H9 (cell line): ENCODE measurements at regions not wholly inside any gene's neighbourhood (a gene's known extent, or its start where the extent isn't known, plus 50 kb on each side); places are given as distances from the start of the nearest gene placed in this dataset.

Experiments
- DNase-seq: peaks from one replicate; pipeline ENCODE4 v3.0.0-alpha.2; 2017
- H2AFZ ChIP-seq: one replicate; pipeline ENCODE4 v1.6.1; 2013; ENCODE audit warnings: mild to moderate bottlenecking, low read length, control low read depth, moderate library complexity
- H2AK5ac ChIP-seq: 2 replicates; pipeline ENCODE4 v1.6.1; 2013; ENCODE audit warnings: low read length, control low read depth, mixed read lengths; ENCODE audit not compliant: insufficient read length
- H2BK120ac ChIP-seq: one replicate; pipeline ENCODE4 v1.6.1; 2013; ENCODE audit warnings: low read depth, mild to moderate bottlenecking, low read length, control low read depth, inconsistent platforms; ENCODE audit not compliant: poor library complexity, severe bottlenecking
- H2BK12ac ChIP-seq: 2 replicates; pipeline ENCODE4 v1.6.1; 2013; ENCODE audit warnings: low read length, control low read depth, mixed read lengths, low read depth; ENCODE audit not compliant: insufficient read length
- H2BK15ac ChIP-seq: 2 replicates; pipeline ENCODE4 v1.6.1; 2013; ENCODE audit warnings: low read depth, low read length, control low read depth
- H2BK20ac ChIP-seq: one replicate; pipeline ENCODE4 v1.6.1; 2013; ENCODE audit warnings: low read depth, mild to moderate bottlenecking, low read length, control low read depth, inconsistent platforms; ENCODE audit not compliant: poor library complexity, severe bottlenecking
- H2BK5ac ChIP-seq: 2 replicates; pipeline ENCODE4 v1.6.1; 2013; ENCODE audit warnings: low read length, control low read depth, mixed read lengths; ENCODE audit not compliant: insufficient read length
- H3K14ac ChIP-seq: 2 replicates; pipeline ENCODE4 v1.6.1; 2013; ENCODE audit warnings: low read length, control low read depth; ENCODE audit not compliant: insufficient read depth
- H3K18ac ChIP-seq: 2 replicates; pipeline ENCODE4 v1.6.1; 2013; ENCODE audit warnings: low read depth, mild to moderate bottlenecking, mixed read lengths, low read length, control low read depth; ENCODE audit not compliant: insufficient read length
- H3K23ac ChIP-seq: 2 replicates; pipeline ENCODE4 v1.6.1; 2013; ENCODE audit warnings: low read length, control low read depth, mixed read lengths, low read depth; ENCODE audit not compliant: insufficient read length
- H3K23me2 ChIP-seq: 2 replicates; pipeline ENCODE4 v1.6.1; 2013; ENCODE audit warnings: low read depth, mild to moderate bottlenecking, mixed read lengths, low read length, control low read depth; ENCODE audit not compliant: insufficient read length, poor library complexity, severe bottlenecking
- H3K27ac ChIP-seq: 2 replicates; pipeline ENCODE4 v1.5.1; 2013; ENCODE audit warnings: low read length, control low read depth, mixed read lengths, low read depth; ENCODE audit not compliant: insufficient read length
- H3K27me3 ChIP-seq: 2 replicates; pipeline ENCODE4 v1.6.1; 2013; ENCODE audit warnings: low read length, control low read depth, inconsistent platforms; ENCODE audit not compliant: insufficient read depth
- H3K4ac ChIP-seq: 2 replicates; pipeline ENCODE4 v1.6.1; 2013; ENCODE audit warnings: low read depth, mild to moderate bottlenecking, control low read depth, inconsistent platforms, low read length, moderate library complexity
- H3K4me1 ChIP-seq: 2 replicates; pipeline ENCODE4 v1.6.1; 2013; ENCODE audit warnings: low read length, control low read depth, inconsistent platforms; ENCODE audit not compliant: insufficient read depth
- H3K4me2 ChIP-seq: 2 replicates; pipeline ENCODE4 v1.6.1; 2013; ENCODE audit warnings: low read length, control low read depth, mixed read lengths; ENCODE audit not compliant: insufficient read length, insufficient read depth
- H3K56ac ChIP-seq: 2 replicates; pipeline ENCODE4 v1.6.1; 2013; ENCODE audit warnings: low read depth, mild to moderate bottlenecking, mixed read lengths, low read length, control low read depth; ENCODE audit not compliant: insufficient read length
- H3K79me1 ChIP-seq: 2 replicates; pipeline ENCODE4 v1.6.1; 2013; ENCODE audit warnings: low read depth, mild to moderate bottlenecking, moderate library complexity, low read length, control low read depth, inconsistent platforms; ENCODE audit not compliant: insufficient read depth, poor library complexity, severe bottlenecking
- H3K79me2 ChIP-seq: 2 replicates; pipeline ENCODE4 v1.6.1; 2013; ENCODE audit warnings: low read length, control low read depth, inconsistent platforms; ENCODE audit not compliant: insufficient read depth
- H3K9ac ChIP-seq: 2 replicates; pipeline ENCODE4 v1.6.1; 2013; ENCODE audit warnings: low read length, control low read depth, mixed read lengths; ENCODE audit not compliant: insufficient read length; ENCODE audit errors: extremely low read depth
- H3K9me3 ChIP-seq: one replicate; pipeline ENCODE4 v1.6.1; 2013; ENCODE audit warnings: low read depth, low read length, inconsistent platforms; ENCODE audit not compliant: control insufficient read depth
- H3T11ph ChIP-seq: one replicate; pipeline ENCODE4 v1.6.1; 2013; ENCODE audit warnings: mild to moderate bottlenecking, low read length, control low read depth, inconsistent platforms
- H4K20me1 ChIP-seq: one replicate; pipeline ENCODE4 v1.6.1; 2013; ENCODE audit not compliant: control insufficient read depth, insufficient read length, insufficient read depth
- H4K5ac ChIP-seq: 2 replicates; pipeline ENCODE4 v1.6.1; 2013; ENCODE audit warnings: low read depth, mild to moderate bottlenecking, mixed read lengths, low read length, control low read depth; ENCODE audit not compliant: insufficient read length
- H4K8ac ChIP-seq: replicated peaks from 2 replicates; pipeline ENCODE4 v1.6.1; 2013; ENCODE audit warnings: low read length, control low read depth, mixed read lengths, low read depth; ENCODE audit not compliant: insufficient read length
- H4K91ac ChIP-seq: 2 replicates; pipeline ENCODE4 v1.6.1; 2013; ENCODE audit warnings: low read depth, mild to moderate bottlenecking, moderate library complexity, mixed read lengths, low read length, control low read depth; ENCODE audit not compliant: insufficient read length
- H3K27ac Mint-ChIP-seq, 3 experiments: 2 replicates in 2 of 3; 3 replicates in 1 of 3; pipeline ENCODE4 v1.8.0; 2020 to 2021; ENCODE audit warnings: mixed read lengths in 3 of 3, mild to moderate bottlenecking in 1 of 3, moderate library complexity in 1 of 3
- H3K27me3 Mint-ChIP-seq: 2 replicates; pipeline ENCODE4 v1.8.0; 2021; ENCODE audit warnings: low read depth, mild to moderate bottlenecking, moderate library complexity, mixed read lengths
- H3K36me3 Mint-ChIP-seq, 3 experiments: 2 replicates in 2 of 3; 3 replicates in 1 of 3; pipeline ENCODE4 v1.8.0; 2020 to 2021; ENCODE audit warnings: low read depth in 3 of 3, mixed read lengths in 3 of 3; ENCODE audit not compliant: insufficient read depth in 1 of 3
- H3K4me1 Mint-ChIP-seq, 2 experiments: 2 replicates each; pipeline ENCODE4 v1.8.0; 2020; ENCODE audit warnings: mixed read lengths in 2 of 2
- H3K4me3 Mint-ChIP-seq, 2 experiments: 2 replicates in 1 of 2; 3 replicates in 1 of 2; pipeline ENCODE4 v1.8.0; 2020 to 2021; ENCODE audit warnings: mild to moderate bottlenecking in 2 of 2, mixed read lengths in 2 of 2, moderate library complexity in 1 of 2
- H3K9me3 Mint-ChIP-seq, 2 experiments: 2 replicates in 1 of 2; 3 replicates in 1 of 2; pipeline ENCODE4 v1.8.0; 2020; ENCODE audit warnings: mild to moderate bottlenecking in 2 of 2, mixed read lengths in 2 of 2, moderate library complexity in 1 of 2
- CTCF ChIP-seq: fragments of 200-600 bp; sonication (generic); conservative IDR thresholded peaks from 3 replicates; pipeline ENCODE4 v1.8.0; 2021; ENCODE audit warnings: antibody characterized with exemption, mild to moderate bottlenecking
- WGBS: extraction: QIAGEN DNeasy Blood & Tissue Kit; methylation state at CpG from one replicate; pipeline ENCODE4 v1.1.7; 2013; ENCODE audit warnings: missing lambda C conversion rate, low lambda C conversion rate, mixed read lengths; ENCODE audit not compliant: insufficient read length; ENCODE audit errors: extremely low coverage; 5-methylcytosine and 5-hydroxymethylcytosine counted together

DNA sequence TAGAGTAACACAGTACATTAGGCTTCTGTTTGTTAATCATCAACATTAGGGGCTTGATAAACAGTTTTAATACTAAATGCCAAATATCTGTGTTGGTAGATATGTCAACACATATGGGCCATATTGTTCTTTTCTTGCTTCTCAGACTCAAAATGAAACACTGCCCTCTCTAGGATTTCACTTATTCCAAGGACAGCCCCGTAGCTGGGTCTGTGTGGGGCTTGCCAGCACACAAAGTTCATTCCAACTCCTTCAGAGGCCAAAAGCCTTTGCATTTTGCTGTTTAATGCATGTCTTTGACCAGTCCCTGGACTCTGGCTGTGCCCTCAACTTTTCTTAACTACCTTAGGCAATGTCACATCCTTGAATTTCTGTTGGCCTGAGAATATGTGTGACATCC lies 102.0 kb upstream of the ZNF827 start:
- H3K27ac ChIP-seq: no peak overlapping the region
- H3K79me2 ChIP-seq: no peaks in the 10 kb centered on the region
- H3K79me1 ChIP-seq: no peaks in the 10 kb centered on the region
- no peak overlapping the region for H3K14ac ChIP-seq
- no peak overlapping the region for H3K4ac ChIP-seq
- no peak overlapping the region for H3K9ac ChIP-seq
- no peak overlapping the region for H3K4me2 ChIP-seq
- Mint-ChIP-seq H3K36me3 (peaks cover 0 to 3% (median 0%) of the 10 kb centered on the region in 3 experiments; a peak in 1 of 7 replicates), H3K27me3 (0 out of 2 replicates have a peak, but pooled peaks cover 2% of the 10 kb centered on the region), H3K27ac (no peak overlapping the region), H3K4me3 (no peak overlapping the region), H3K9me3 (peaks cover 6 to 9% of the 10 kb centered on the region in 2 experiments; a peak in 2 of 5 replicates), H3K4me1 (no peaks in the 10 kb centered on the region)
- H4K5ac ChIP-seq: no peak overlapping the region
- no peak overlapping the region for H4K91ac ChIP-seq
- H2BK12ac ChIP-seq: no peak overlapping the region
- no peak overlapping the region for H2BK120ac ChIP-seq
- H4K20me1 ChIP-seq: no peaks in the 10 kb centered on the region
- no peaks in the 10 kb centered on the region for H3K23me2 ChIP-seq
- no peak for TF ChIP-seq CTCF
- H2AFZ ChIP-seq: no peak overlapping the region
- H3K27me3 ChIP-seq: no peaks in the 10 kb centered on the region
- no peak overlapping the region for H3K23ac ChIP-seq
- H3K9me3 ChIP-seq: no peaks in the 10 kb centered on the region
- no peak overlapping the region for H3K56ac ChIP-seq
- no peak overlapping the region for H2BK20ac ChIP-seq
- DNase-seq: no peak
- WGBS: no CpG with 5 or more reads among the region's 1 CpG
- no peak overlapping the region for H3T11ph ChIP-seq
- no peak overlapping the region for H3K18ac ChIP-seq
- no peak overlapping the region for H2BK5ac ChIP-seq
- no peak overlapping the region for H2AK5ac ChIP-seq
- no peaks in the 10 kb centered on the region for H3K4me1 ChIP-seq
- no peak overlapping the region for H2BK15ac ChIP-seq
- H4K8ac ChIP-seq: no peak overlapping the region
